Chondrocyte (in vitro differentiated cells): ENCODE measurements at regions not wholly inside any gene's neighbourhood (a gene's known extent, or its start where the extent isn't known, plus 50 kb on each side); places are given as distances from the start of the nearest gene placed in this dataset.

Experiments
- DNase-seq: peaks from one replicate; pipeline ENCODE4 v3.0.0; 2021; ENCODE audit warnings: mixed read lengths, low spot score
- H3K27ac Mint-ChIP-seq: one replicate; pipeline ENCODE4 v1.8.0; 2021; ENCODE audit warnings: mild to moderate bottlenecking, moderate library complexity, mixed read lengths; ENCODE audit not compliant: unreplicated experiment
- H3K27me3 Mint-ChIP-seq: 2 replicates; pipeline ENCODE4 v1.8.0; 2021; ENCODE audit warnings: low read depth, mixed read lengths
- H3K36me3 Mint-ChIP-seq: 2 replicates; pipeline ENCODE4 v1.8.0; 2021; ENCODE audit warnings: low read depth, mixed read lengths
- H3K4me1 Mint-ChIP-seq: 2 replicates; pipeline ENCODE4 v1.8.0; 2021; ENCODE audit warnings: low read depth, mild to moderate bottlenecking, mixed read lengths
- H3K4me3 Mint-ChIP-seq: one replicate; pipeline ENCODE4 v1.8.0; 2021; ENCODE audit warnings: mild to moderate bottlenecking, moderate library complexity, mixed read lengths; ENCODE audit not compliant: unreplicated experiment
- H3K9me3 Mint-ChIP-seq: 2 replicates; pipeline ENCODE4 v1.8.0; 2021; ENCODE audit warnings: low read depth, mixed read lengths
- TF ChIP-seq, protein P1 (sequence below): fragments of 200-600 bp; sonication (generic); IDR thresholded peaks from 2 replicates; pipeline ENCODE4 v1.5.0; 2021; ENCODE audit warnings: antibody characterized with exemption, mild to moderate bottlenecking, moderate library complexity

DNA sequence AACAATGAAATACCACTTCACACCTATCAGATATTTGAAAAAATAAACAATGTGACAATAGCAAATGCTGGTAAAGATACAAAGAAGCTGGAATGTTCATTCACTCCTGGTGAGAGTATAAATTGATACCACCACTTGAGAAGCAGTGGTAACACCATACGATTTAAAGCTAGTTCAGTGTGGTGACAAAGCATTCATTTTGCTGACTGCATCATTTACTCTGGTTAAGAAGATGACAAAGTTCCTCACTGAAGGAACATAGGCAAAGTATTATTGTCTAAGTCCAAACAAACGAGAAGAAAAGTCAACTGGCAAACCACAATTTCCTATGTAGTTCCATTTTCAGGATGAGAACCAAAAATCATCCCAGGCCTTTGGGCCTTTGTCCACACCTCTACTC, 102.5 kb downstream of the GEMIN8 start:
- Mint-ChIP-seq H3K27me3 (no peaks in the 10 kb centered on the region), H3K4me3 (no peak overlapping the region), H3K27ac (no peak overlapping the region), H3K4me1 (peaks cover 8% of the 10 kb centered on the region), H3K9me3 (peaks cover 18% of the 10 kb centered on the region), H3K36me3 (peaks cover 4% of the 10 kb centered on the region)
- no peak for DNase-seq
- TF ChIP-seq, protein P1, sequence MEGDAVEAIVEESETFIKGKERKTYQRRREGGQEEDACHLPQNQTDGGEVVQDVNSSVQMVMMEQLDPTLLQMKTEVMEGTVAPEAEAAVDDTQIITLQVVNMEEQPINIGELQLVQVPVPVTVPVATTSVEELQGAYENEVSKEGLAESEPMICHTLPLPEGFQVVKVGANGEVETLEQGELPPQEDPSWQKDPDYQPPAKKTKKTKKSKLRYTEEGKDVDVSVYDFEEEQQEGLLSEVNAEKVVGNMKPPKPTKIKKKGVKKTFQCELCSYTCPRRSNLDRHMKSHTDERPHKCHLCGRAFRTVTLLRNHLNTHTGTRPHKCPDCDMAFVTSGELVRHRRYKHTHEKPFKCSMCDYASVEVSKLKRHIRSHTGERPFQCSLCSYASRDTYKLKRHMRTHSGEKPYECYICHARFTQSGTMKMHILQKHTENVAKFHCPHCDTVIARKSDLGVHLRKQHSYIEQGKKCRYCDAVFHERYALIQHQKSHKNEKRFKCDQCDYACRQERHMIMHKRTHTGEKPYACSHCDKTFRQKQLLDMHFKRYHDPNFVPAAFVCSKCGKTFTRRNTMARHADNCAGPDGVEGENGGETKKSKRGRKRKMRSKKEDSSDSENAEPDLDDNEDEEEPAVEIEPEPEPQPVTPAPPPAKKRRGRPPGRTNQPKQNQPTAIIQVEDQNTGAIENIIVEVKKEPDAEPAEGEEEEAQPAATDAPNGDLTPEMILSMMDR = no peak

- H3K36me3 Mint-ChIP-seq = peaks cover under 1% of the 10 kb centered on the region
- no peak overlapping the region for H3K4me3 Mint-ChIP-seq
- no peaks in the 10 kb centered on the region for H3K27me3 Mint-ChIP-seq
- no peak overlapping the region for H3K27ac Mint-ChIP-seq
- H3K9me3 Mint-ChIP-seq = peaks cover 8% of the 10 kb centered on the region
- no peak for DNase-seq
- peaks cover 8% of the 10 kb centered on the region for H3K4me1 Mint-ChIP-seq
- TF ChIP-seq, protein P1 = peak; percentile 12
Observed at GRCh38 chrX:13923845-13924244, 105.8 kb downstream of the GEMIN8 start.

- no peak overlapping the region for H3K27ac Mint-ChIP-seq
- no peaks in the 10 kb centered on the region for H3K27me3 Mint-ChIP-seq
- peaks cover 8% of the 10 kb centered on the region for H3K4me1 Mint-ChIP-seq
- TF ChIP-seq, protein P1 = no peak
- DNase-seq = no peak
- peaks cover 1% of the 10 kb centered on the region for H3K36me3 Mint-ChIP-seq
- H3K4me3 Mint-ChIP-seq = no peak overlapping the region
- H3K9me3 Mint-ChIP-seq = peaks cover 9% of the 10 kb centered on the region
Observed at GRCh38 chrX:13923289-13923688, 106.4 kb upstream of the GPM6B start.

- Mint-ChIP-seq H3K4me3 (no peak overlapping the region), H3K36me3 (peaks cover 3% of the 10 kb centered on the region), H3K27me3 (no peaks in the 10 kb centered on the region), H3K27ac (no peak overlapping the region), H3K4me1 (no peaks in the 10 kb centered on the region), H3K9me3 (peaks cover 10% of the 10 kb centered on the region)
- TF ChIP-seq, protein P1 = no peak
- DNase-seq = no peak
Observed at GRCh38 chrX:13917507-13917906, 100.6 kb upstream of the GPM6B start.

GRCh38 chrX:13911586-13911985, 94.7 kb upstream of the GPM6B start:
- TF ChIP-seq, protein P1 = no peak
- H3K4me3 Mint-ChIP-seq = no peak overlapping the region
- H3K4me1 Mint-ChIP-seq = peaks cover 11% of the 10 kb centered on the region
- H3K36me3 Mint-ChIP-seq = peaks cover 2% of the 10 kb centered on the region
- no peak for DNase-seq
- H3K9me3 Mint-ChIP-seq = no peaks in the 10 kb centered on the region
- H3K27ac Mint-ChIP-seq = peak overlapping the region; percentile 54
- no peaks in the 10 kb centered on the region for H3K27me3 Mint-ChIP-seq
